Kidney (tissue), 13 donors: ENCODE measurements at regions not wholly inside any gene's neighbourhood (a gene's known extent, or its start where the extent isn't known, plus 50 kb on each side); places are given as distances from the start of the nearest gene placed in this dataset.

Experiments
- DNase-seq, 5 donors: peaks; one replicate each; pipeline ENCODE4 v3.0.0-alpha.2; 2013 to 2020
- FAIRE-seq: peaks from 2 replicates; lab custom pipeline; 2012; peaks lifted over from hg19 to GRCh38; lab: Jason Lieb, UNC
- H3K27ac ChIP-seq, 2 donors: one replicate each; pipeline ENCODE4 v1.7.0; 2013; ENCODE audit warnings: low read depth in 2 of 2, low read length in 2 of 2, inconsistent platforms in 1 of 2
- H3K27me3 ChIP-seq: one replicate; pipeline ENCODE4 v1.7.1; 2013; ENCODE audit warnings: low read length, inconsistent platforms; ENCODE audit not compliant: control insufficient read depth, insufficient read depth
- H3K36me3 ChIP-seq, 3 donors: one replicate each; pipeline versions ENCODE4 v1.7.0 to v1.7.1; 2013; ENCODE audit warnings: low read length in 3 of 3, control low read depth in 1 of 3, inconsistent platforms in 1 of 3; ENCODE audit not compliant: insufficient read depth in 3 of 3, control insufficient read depth in 2 of 3
- H3K4me1 ChIP-seq, 3 donors: one replicate each; pipeline versions ENCODE4 v1.7.0 to v1.7.1; 2013; ENCODE audit warnings: low read length in 3 of 3, inconsistent platforms in 1 of 3, low read depth in 1 of 3; ENCODE audit not compliant: control insufficient read depth in 2 of 3, insufficient read depth in 2 of 3
- H3K4me3 ChIP-seq, 3 donors: one replicate each; pipeline versions ENCODE4 v1.7.0 to v1.8.1; 2013; ENCODE audit warnings: low read length in 3 of 3, control low read depth in 1 of 3, inconsistent platforms in 1 of 3
- H3K9ac ChIP-seq, 3 donors: one replicate each; pipeline versions ENCODE4 v1.7.0 to v1.7.1; 2013; ENCODE audit warnings: low read length in 3 of 3, control low read depth in 1 of 3, inconsistent platforms in 1 of 3
- H3K9me3 ChIP-seq, 3 donors: one replicate each; pipeline versions ENCODE4 v1.7.0 to v1.7.1; 2013; ENCODE audit warnings: low read length in 3 of 3, control low read depth in 1 of 3, inconsistent platforms in 1 of 3; ENCODE audit not compliant: control insufficient read depth in 2 of 3, insufficient read depth in 1 of 3
- CTCF ChIP-seq: IDR thresholded peaks from 3 replicates; pipeline ENCODE4 v1.5.1; 2012; ENCODE audit warnings: mild to moderate bottlenecking, moderate library complexity, borderline replicate concordance; ENCODE audit not compliant: insufficient read depth; ENCODE audit errors: extremely low read depth
- intact Hi-C: fragments of 100-400 bp; cut with DNase I; formaldehyde crosslinking; loops from one replicate; pipeline ENCODE4 v1.11.1; 2022
- donor health status: control.
- donor health status: control.
- donor health status: control.
- donor health status: control.
- donor health status: control.
- donor health status: DM: yes; HTN: yes; CAD: no.
- donor health status: Normal renal cell carcinoma (clear cell type).

- intact Hi-C loops: no loop called here
- no peaks in the 10 kb centered on the region for H3K36me3 ChIP-seq
- H3K27ac ChIP-seq: no peak overlapping the region
- no peaks in the 10 kb centered on the region for H3K27me3 ChIP-seq
- DNase-seq: no peak
- no peak overlapping the region for H3K4me3 ChIP-seq
- no peak overlapping the region for H3K9ac ChIP-seq
- no peaks in the 10 kb centered on the region for H3K9me3 ChIP-seq
- FAIRE-seq: no peak
- no peaks in the 10 kb centered on the region for H3K4me1 ChIP-seq
- no peak for TF ChIP-seq CTCF
Measured at GRCh38 chr4:152029631-152030030, 268.8 kb upstream of the GATB start.

- Histone ChIP-seq H3K9me3 (no peaks in the 10 kb centered on the region), H3K36me3 (no peaks in the 10 kb centered on the region), H3K4me1 (no peaks in the 10 kb centered on the region), H3K4me3 (no peak overlapping the region), H3K9ac (no peak overlapping the region), H3K27ac (no peak overlapping the region), H3K27me3 (no peaks in the 10 kb centered on the region)
- DNase-seq: no peak
- intact Hi-C loops: no loop called here
- no peak for TF ChIP-seq CTCF
- no peak for FAIRE-seq
Measured at GRCh38 chr4:152028131-152028530, 267.3 kb upstream of the GATB start.

GRCh38 chr4:152024881-152025280, 264.1 kb upstream of the GATB start:
- intact Hi-C loops: no loop called here
- no peaks in the 10 kb centered on the region for H3K9me3 ChIP-seq

More at GRCh38 chr4:152024881-152025280, 264.1 kb upstream of the GATB start:
- Histone ChIP-seq H3K4me1 (no peaks in the 10 kb centered on the region), H3K27ac (no peak overlapping the region), H3K4me3 (no peak overlapping the region), H3K9ac (no peak overlapping the region), H3K36me3 (no peaks in the 10 kb centered on the region), H3K27me3 (no peaks in the 10 kb centered on the region)
- FAIRE-seq: no peak
- no peak for TF ChIP-seq CTCF
- DNase-seq: no peak
